IgD-negative memory B cell (primary cell): ENCODE measurements at regions not wholly inside any gene's neighbourhood (a gene's known extent, or its start where the extent isn't known, plus 50 kb on each side); places are given as distances from the start of the nearest gene placed in this dataset.
"Not testable (repeated sequence)": the region's sequence is repeated elsewhere in the genome, so short reads cannot be mapped to it uniquely, and the experiment has no call there.

Source experiments
- H3K27ac Mint-ChIP-seq, 3 donors: one replicate each; pipeline ENCODE4 v1.8.0; 2020 to 2022; ENCODE audit warnings: mild to moderate bottlenecking in 3 of 3, mixed read lengths in 3 of 3, moderate library complexity in 1 of 3
- H3K27me3 Mint-ChIP-seq: one replicate; pipeline ENCODE4 v1.8.0; 2021; ENCODE audit warnings: mixed read lengths
- H3K36me3 Mint-ChIP-seq: one replicate; pipeline ENCODE4 v1.8.0; 2020; ENCODE audit warnings: mild to moderate bottlenecking, mixed read lengths
- H3K4me1 Mint-ChIP-seq, 3 donors: one replicate each; pipeline ENCODE4 v1.8.0; 2020 to 2022; ENCODE audit warnings: mixed read lengths in 3 of 3, mild to moderate bottlenecking in 1 of 3
- H3K4me3 Mint-ChIP-seq, 4 donors: one replicate each; pipeline ENCODE4 v1.8.0; 2020 to 2022; ENCODE audit warnings: mild to moderate bottlenecking in 4 of 4, mixed read lengths in 4 of 4, moderate library complexity in 3 of 4
- H3K9me3 Mint-ChIP-seq, 3 donors: one replicate each; pipeline ENCODE4 v1.8.0; 2020 to 2021; ENCODE audit warnings: mixed read lengths in 3 of 3, mild to moderate bottlenecking in 1 of 3

DNA sequence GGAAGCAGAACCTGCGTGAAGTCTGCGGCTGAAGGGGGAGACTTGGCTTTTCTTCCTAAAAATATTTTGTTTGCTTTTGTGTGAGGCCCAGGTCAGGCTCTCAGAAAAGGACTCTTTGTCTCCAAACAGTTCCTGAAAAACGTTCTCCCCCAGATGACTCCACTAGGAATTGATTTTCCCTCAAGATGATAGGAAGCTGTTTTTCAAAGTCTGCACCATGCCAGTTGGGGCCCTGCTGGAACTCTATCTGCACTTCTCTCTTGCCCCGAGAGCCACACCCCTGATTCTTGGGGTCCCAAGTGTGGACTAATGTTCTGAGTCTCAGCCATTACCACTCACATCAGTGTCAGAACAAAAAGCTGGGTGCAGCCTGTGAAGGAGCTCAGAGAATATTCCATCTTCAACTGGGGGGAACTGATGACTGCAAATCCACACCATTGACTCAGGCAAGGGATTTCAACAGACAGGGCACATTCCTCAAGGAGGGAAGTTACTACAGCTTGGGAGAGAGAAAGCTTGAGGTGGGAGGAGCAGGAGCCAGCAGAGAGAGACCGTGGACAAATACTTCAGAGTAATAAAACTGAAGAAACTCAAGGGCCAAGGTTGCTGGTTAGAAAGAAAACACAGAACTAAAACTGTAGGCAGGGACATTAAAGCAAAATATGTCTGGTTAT is 768.3 kb downstream of the RNF144A start:
- Mint-ChIP-seq H3K4me3 (no peak overlapping the region), H3K27me3 (no peaks in the 10 kb centered on the region), H3K9me3 (peaks cover 0 to 3% (median 0%) of the 10 kb centered on the region in 3 donors), H3K27ac (no peak overlapping the region), H3K4me1 (no peaks in the 10 kb centered on the region), H3K36me3 (no peaks in the 10 kb centered on the region)

DNA sequence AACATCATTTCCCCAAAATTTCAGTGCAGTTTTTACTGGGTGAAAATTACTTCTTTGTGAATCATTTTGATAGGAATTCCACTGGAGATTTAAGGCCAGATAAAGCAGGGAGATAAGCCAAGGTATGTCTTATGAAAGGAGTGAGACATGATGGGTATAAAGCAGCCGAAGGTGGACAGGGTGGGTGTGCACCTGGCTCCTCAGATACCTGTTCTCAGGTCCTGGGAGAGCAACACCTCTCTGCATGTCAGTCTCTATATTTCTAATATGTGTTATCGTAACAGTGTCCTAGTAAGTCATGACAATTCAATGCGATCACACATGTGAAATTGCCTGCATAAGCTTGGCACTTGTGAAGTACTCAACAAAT is 768.8 kb downstream of the RNF144A start:
- H3K4me1 Mint-ChIP-seq = no peaks in the 10 kb centered on the region
- no peaks in the 10 kb centered on the region for H3K36me3 Mint-ChIP-seq
- no peaks in the 10 kb centered on the region for H3K27me3 Mint-ChIP-seq
- H3K27ac Mint-ChIP-seq = no peak overlapping the region
- peaks cover 0 to 3% (median 0%) of the 10 kb centered on the region in 3 donors for H3K9me3 Mint-ChIP-seq
- no peak overlapping the region for H3K4me3 Mint-ChIP-seq

DNA sequence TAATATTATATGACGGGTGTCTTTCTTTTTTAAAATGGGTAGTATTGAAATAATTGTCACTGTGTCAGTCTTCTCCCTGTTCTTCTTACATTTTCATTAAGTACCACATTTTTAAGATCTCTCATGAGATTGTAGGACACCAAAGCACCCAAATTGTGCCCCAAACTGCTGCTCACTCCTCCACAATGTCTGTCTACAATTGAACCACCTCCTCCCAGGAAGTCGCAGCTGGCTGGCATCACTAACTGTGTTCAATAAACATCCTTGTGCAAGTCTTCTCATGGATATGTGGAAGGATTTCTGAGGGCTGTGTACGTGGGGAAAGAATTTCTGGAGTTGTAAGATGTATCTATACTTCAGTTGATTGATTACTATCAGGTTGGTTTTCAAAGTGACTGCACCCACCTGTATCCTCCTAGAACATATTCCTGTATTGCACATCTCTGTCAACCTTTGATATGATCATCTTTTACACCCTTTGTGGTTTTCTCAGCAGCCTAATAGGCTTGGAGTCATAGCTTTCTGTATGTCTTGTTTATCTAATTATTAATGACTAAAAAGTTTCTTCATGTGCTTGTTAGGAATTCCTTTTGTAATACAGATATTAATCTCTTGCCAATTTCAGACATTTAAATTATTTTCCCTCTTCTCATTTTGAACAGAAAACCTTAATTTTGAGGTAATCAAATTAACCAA is 774.9 kb downstream of the RNF144A start:
- no peak overlapping the region for H3K27ac Mint-ChIP-seq

DNA sequence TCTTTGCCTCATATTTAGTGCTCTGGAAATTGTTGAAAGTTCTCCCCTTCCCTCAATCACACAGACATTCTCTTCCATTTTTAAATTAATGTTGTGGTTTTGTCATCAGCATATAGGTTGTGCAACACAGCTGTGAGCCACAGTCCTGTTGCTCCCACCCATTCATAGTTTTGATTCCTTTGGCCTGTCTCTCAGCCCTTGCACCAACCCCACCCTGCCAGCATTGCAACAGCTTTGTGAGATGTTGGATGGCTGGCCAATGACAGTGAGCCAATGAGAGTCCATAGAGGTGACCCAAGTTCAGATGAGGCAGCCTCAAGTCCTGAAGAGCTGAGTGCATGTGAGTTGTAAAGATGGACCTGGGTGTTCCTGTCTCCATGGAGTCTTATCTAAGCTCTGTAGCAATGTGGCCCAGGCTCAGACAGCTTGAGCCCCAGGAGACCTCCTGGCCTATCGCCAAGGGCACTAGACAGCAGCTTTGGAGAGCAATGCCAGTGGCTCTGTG is 775.5 kb downstream of the RNF144A start:
- no peak overlapping the region for H3K4me3 Mint-ChIP-seq
- H3K4me1 Mint-ChIP-seq = peaks cover 0 to 2% (median 0%) of the 10 kb centered on the region in 3 donors
- peaks cover 0 to 4% (median 0%) of the 10 kb centered on the region in 3 donors for H3K9me3 Mint-ChIP-seq
- no peaks in the 10 kb centered on the region for H3K36me3 Mint-ChIP-seq
- H3K27me3 Mint-ChIP-seq = peaks cover 2% of the 10 kb centered on the region
- peak overlapping the region in 1 of 3 donors; percentile 58 for H3K27ac Mint-ChIP-seq

More for the DNA sequence above, 774.9 kb downstream of the RNF144A start:
- H3K4me3 Mint-ChIP-seq = no peak overlapping the region
- H3K36me3 Mint-ChIP-seq = no peaks in the 10 kb centered on the region
- peaks cover 0 to 2% (median 0%) of the 10 kb centered on the region in 3 donors for H3K4me1 Mint-ChIP-seq
- H3K27me3 Mint-ChIP-seq = peaks cover 2% of the 10 kb centered on the region
- H3K9me3 Mint-ChIP-seq = peaks cover 0 to 4% (median 0%) of the 10 kb centered on the region in 3 donors

DNA sequence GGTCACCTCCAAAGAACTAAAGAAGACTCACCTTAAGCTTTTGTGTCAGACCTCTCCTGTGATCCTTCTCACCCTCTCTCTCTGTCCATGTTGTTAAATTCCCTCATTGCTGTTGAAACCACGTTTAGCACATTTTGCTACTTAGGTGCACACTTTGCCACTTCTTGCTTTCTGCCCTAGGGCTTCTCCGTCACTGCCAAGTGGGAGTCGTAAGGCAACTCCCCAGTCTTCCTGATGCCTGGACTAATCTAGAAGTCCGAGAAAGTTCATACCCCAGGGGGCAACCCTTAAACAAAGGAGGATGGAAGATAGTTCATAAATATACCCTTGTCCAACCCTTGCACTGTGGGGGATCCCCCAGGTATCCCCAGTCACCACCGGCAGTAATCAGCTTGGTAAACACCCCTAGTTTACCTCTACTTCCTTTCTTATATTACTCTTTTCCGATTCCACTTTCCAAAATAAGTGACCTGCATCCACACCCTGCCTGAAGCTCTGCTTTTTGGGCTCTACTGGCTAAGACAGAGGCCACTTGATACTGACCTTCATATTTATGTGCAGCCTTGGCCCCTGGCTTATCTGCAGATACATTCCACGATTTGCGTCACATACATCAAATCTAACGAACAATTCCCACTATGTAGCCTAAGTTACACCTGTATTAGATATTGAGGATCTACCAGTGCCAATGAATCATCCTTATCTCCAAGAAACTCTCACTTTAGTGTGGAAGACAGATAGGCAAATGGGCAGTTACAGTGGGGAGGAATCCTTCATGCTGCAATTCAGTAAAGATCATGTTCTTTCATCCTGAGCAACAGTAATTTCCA is 776.2 kb downstream of the RNF144A start:
- peak overlapping the region in 1 of 4 donors; percentile 30 for H3K4me3 Mint-ChIP-seq
- peaks cover 0 to 4% (median 0%) of the 10 kb centered on the region in 3 donors for H3K9me3 Mint-ChIP-seq
- no peaks in the 10 kb centered on the region for H3K36me3 Mint-ChIP-seq
- H3K27me3 Mint-ChIP-seq = peaks cover 2% of the 10 kb centered on the region
- peaks cover 0 to 2% (median 0%) of the 10 kb centered on the region in 3 donors for H3K4me1 Mint-ChIP-seq
- H3K27ac Mint-ChIP-seq = peak overlapping the region in 1 of 3 donors; percentile 58

DNA sequence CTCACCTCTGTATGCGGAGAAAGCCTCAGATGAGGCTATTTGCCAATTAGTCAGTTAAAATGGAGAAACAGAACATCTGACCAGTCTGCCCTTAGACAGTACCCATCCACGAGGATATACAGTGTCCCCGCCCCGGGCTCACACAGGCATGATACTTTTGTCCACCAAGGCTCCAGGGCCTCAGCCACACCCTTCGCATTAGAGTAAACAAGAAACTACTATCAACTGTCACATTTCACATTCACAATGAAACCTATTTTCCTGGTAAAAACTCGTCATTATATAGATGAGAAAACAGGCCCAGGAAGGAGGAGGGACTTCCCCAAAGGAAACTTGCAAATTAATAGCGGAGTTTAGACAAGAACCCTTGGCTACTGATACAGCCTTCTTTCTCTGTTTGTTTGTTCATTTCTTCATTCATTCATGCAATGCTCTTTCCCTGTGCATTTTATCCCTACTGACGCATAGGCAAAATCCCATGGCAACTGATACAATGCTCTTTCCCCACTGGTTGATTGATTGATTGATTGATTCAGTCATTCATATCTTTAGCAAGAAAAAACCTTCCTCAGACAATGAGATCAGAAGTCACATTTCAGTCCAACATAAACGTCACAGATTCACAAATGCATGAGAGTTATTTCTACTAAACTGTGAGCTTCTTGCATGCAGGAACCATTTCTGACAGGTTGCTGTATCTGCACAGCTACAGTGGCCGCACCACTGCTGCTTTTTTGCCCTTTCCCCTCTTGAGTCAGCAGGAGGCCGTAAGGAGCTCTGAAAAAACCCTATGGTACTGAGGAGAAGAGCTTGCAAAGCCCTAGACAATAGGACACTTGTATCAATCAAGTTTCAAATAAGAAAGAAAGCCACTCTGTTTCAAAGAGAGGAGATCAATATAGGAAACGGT is 777.1 kb downstream of the RNF144A start:
- no peak overlapping the region for H3K4me3 Mint-ChIP-seq
- H3K9me3 Mint-ChIP-seq = peaks cover 0 to 4% (median 0%) of the 10 kb centered on the region in 3 donors
- H3K36me3 Mint-ChIP-seq = no peaks in the 10 kb centered on the region
- peaks cover 0 to 2% (median 0%) of the 10 kb centered on the region in 3 donors for H3K4me1 Mint-ChIP-seq
- no peak overlapping the region for H3K27ac Mint-ChIP-seq
- H3K27me3 Mint-ChIP-seq = peaks cover 2% of the 10 kb centered on the region

DNA sequence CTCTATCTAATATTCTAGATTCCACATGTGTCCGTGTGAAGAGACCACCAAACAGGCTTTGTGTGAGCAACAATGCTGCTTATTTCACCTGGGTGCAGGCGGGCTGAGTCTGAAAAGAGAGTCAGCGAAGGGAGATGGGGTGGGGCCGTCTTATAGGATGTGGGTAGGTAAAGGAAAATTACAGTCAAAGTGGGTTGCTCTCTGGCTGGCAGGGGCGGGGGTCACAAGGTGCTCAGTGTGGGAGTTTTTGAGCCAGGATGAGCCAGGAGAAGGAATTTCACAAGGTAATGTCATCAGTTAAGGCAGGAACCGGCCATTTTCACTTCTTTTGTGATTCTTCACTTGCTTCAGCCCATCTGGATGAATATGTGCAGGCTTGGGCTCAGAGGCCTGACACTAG is 779.3 kb downstream of the RNF144A start:
- not testable (repeated sequence) for H3K36me3 Mint-ChIP-seq, H3K4me3 Mint-ChIP-seq, H3K27me3 Mint-ChIP-seq, H3K9me3 Mint-ChIP-seq, H3K27ac Mint-ChIP-seq, H3K4me1 Mint-ChIP-seq

DNA sequence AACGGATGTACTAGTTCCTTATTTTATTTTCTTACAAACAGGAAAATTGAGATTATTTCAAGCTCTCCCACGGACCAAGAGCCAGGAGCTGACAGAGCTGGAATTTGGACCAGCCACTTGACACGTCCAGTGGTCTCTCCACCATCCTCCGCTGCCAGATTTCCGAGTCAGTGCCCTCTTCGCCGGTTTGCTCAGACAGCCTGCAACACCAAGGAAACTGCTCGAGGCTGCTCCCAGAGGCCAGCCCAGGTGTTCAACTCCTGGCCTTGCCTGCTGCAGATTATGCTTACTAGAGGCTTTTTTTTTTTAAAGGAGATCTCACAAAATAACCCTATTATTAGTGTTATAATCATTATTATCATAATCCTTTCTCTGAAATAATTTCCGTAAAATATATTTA is 779.8 kb downstream of the RNF144A start:
- Mint-ChIP-seq H3K4me1 (peaks cover 0 to 2% (median under 1%) of the 10 kb centered on the region in 3 donors), H3K4me3 (no peak overlapping the region), H3K36me3 (no peaks in the 10 kb centered on the region)

DNA sequence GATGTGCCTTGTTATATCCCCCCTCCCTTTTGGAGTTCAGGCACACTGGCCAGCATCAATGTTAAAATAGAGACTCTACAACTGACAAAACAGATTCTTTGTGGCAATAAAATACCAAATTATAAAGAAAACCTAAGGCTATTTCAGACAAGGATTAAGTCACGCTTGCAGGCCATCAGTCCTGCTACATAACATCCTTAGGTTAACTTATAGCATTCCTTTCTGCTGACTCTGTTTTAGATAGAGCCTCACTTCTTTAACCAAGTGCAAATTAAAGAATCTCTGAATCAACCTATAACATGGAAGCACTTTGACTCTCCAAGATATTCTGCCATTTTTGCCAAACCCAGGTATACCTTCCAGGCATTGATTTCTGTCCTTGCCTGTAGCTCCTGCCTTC is 784.6 kb downstream of the RNF144A start:
- no peak overlapping the region for H3K27ac Mint-ChIP-seq
- H3K36me3 Mint-ChIP-seq = no peaks in the 10 kb centered on the region
- H3K4me1 Mint-ChIP-seq = peaks cover 10 to 16% (median 12%) of the 10 kb centered on the region in 3 donors
- no peak overlapping the region for H3K4me3 Mint-ChIP-seq
- H3K9me3 Mint-ChIP-seq = peaks cover 0 to 4% (median 0%) of the 10 kb centered on the region in 3 donors
- H3K27me3 Mint-ChIP-seq = peaks cover 7% of the 10 kb centered on the region

More for the DNA sequence above, 779.8 kb downstream of the RNF144A start:
- peaks cover 0 to 8% (median 0%) of the 10 kb centered on the region in 3 donors for H3K9me3 Mint-ChIP-seq
- no peak overlapping the region for H3K27ac Mint-ChIP-seq
- H3K27me3 Mint-ChIP-seq = peaks cover under 1% of the 10 kb centered on the region

DNA sequence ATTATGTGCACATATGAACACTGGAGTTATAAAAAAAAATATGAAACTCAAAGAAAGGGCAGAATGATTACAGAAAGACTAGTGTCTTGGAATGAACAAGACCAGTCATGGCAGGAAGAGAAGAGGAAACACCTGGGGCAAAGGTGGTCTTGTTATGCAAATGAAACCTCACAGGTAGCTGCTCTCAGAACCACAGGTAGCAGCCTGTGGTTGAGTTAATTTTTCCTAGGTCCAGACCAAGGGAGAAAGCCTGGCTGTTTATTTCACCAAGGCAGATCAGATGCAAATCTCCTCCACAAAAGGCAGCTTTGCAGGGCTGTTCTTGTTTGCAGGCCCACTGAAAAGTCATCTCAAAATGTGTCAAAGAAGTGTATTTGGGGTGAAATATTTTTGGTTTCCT is 785.8 kb downstream of the RNF144A start:
- peaks cover 10 to 16% (median 12%) of the 10 kb centered on the region in 3 donors for H3K4me1 Mint-ChIP-seq
- peaks cover 12% of the 10 kb centered on the region for H3K27me3 Mint-ChIP-seq
- no peaks in the 10 kb centered on the region for H3K36me3 Mint-ChIP-seq
- H3K9me3 Mint-ChIP-seq = peaks cover 0 to 4% (median 0%) of the 10 kb centered on the region in 3 donors
- peak overlapping the region in 1 of 4 donors; percentile 65 for H3K4me3 Mint-ChIP-seq
- no peak overlapping the region for H3K27ac Mint-ChIP-seq

DNA sequence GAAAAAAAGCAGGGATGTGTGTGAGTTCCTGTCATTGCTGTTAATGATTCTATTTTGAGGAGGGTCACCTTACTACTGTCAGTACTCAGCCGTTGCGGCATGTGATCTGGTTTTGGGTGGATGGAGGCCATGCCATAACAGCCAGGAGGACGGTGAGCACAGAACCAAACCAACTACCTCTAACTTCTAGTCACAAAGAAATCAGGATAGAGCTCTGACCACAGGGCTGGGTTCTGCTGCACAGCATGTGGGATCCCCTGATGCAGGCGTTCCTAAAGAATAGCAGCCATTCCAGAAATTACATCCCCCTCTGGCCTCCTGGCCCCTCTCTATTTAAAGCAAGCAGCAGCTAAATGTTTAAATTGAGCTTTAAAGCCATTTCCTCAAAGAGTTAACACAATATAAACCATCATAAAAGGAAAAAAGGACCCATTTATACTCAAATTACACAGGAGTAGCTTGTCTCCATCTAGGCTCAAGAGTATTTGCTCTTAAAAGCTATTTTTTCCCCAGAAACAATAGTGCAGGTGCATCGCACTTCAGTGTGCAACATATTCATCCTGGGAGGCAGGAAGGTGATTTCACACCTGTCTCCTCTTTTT is 786.4 kb downstream of the RNF144A start:
- Mint-ChIP-seq H3K9me3 (peaks cover 0 to 4% (median 0%) of the 10 kb centered on the region in 3 donors), H3K27ac (no peak overlapping the region), H3K4me1 (peaks cover 10 to 16% (median 12%) of the 10 kb centered on the region in 3 donors), H3K27me3 (peaks cover 12% of the 10 kb centered on the region), H3K36me3 (no peaks in the 10 kb centered on the region), H3K4me3 (no peak overlapping the region)

DNA sequence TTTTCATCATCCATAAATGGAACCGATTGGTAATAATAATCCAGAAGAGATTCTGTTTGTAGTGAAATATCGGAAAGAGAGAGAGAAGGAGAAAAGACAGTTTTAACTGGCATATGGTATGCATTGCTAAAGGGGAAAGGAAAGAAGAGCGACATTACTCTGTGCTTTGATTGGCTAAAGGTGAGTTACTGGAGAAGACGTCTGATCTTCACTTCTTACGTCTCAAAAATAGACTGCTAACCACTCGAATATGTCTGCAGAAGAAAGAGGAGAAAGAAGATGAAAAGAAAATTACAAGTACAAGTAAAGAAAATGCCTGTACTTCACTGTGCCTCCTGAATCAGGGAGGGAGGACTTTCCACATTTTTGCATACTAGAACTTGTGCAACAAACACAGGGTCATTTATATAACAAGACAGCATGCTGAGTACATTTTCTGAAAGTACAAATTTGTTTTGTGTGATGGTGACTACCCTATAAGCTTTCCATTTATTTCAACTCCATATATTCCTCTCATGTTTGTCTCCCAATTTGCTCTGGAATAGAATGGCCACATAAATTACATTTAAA is 787.2 kb downstream of the RNF144A start:
- no peak overlapping the region for H3K4me3 Mint-ChIP-seq
- H3K9me3 Mint-ChIP-seq = peaks cover 0 to 4% (median 0%) of the 10 kb centered on the region in 3 donors
- peaks cover 10 to 16% (median 12%) of the 10 kb centered on the region in 3 donors for H3K4me1 Mint-ChIP-seq
- no peak overlapping the region for H3K27ac Mint-ChIP-seq
- H3K27me3 Mint-ChIP-seq = peaks cover 12% of the 10 kb centered on the region
- H3K36me3 Mint-ChIP-seq = no peaks in the 10 kb centered on the region

DNA sequence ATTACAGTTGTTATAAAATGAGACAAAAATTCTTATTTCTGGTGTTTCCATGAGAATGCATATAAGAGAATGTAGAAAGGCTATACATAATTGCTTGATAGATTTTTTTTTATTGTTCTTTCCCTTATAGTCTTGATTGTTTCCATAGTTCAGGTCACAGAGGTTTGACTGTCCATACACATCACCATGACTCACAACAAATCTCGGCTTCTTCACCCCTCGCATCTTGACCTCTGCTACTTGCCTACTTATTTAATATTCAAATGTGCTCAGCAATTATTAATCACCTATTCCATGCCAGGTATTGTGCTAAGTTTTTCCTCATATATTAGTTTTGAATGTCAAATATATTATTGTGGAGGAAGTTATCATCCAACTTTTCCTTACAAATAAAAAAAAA is 789.6 kb downstream of the RNF144A start:
- no peak overlapping the region for H3K27ac Mint-ChIP-seq

More for the DNA sequence above, 789.6 kb downstream of the RNF144A start:
- H3K36me3 Mint-ChIP-seq = no peaks in the 10 kb centered on the region
- H3K4me1 Mint-ChIP-seq = peaks cover 10 to 16% (median 12%) of the 10 kb centered on the region in 3 donors
- H3K9me3 Mint-ChIP-seq = no peaks in the 10 kb centered on the region
- peaks cover 12% of the 10 kb centered on the region for H3K27me3 Mint-ChIP-seq
- no peak overlapping the region for H3K4me3 Mint-ChIP-seq
